A549 (cell line): ENCODE measurements at regions not wholly inside any gene's neighbourhood (a gene's known extent, or its start where the extent isn't known, plus 50 kb on each side); places are given as distances from the start of the nearest gene placed in this dataset.

Experiments
- ATAC-seq, 2 experiments: fragments of 200-7000 bp in 1 of 2; fragments of >200 bp in 1 of 2; cut with Nextera tagmentation in 1 of 2; cut with Tn5 transposase in 1 of 2; 3 replicates each; pipeline versions ENCODE4 v1.8.0 to v1.9.1; 2018 to 2020; ENCODE audit warnings: mild to moderate bottlenecking in 1 of 2, moderate library complexity in 1 of 2
- CTCF ChIA-PET: fragments of 300-600 bp; sonication (Branson Sonifier 250); formaldehyde crosslinking; extraction: SDS; loops from one replicate; lab custom pipeline; 2021; ENCODE audit warnings: antibody characterized with exemption, inconsistent platforms; lab: Yijun Ruan, JAX
- POLR2A ChIA-PET: fragments of 350-600 bp; formaldehyde crosslinking; extraction: SDS; loops from one replicate; lab custom pipeline; 2021; ENCODE audit warnings: antibody characterized with exemption, inconsistent platforms; lab: Yijun Ruan, JAX
- DNase-seq, 2 experiments: peaks; one replicate each; pipeline versions ENCODE4 v3.0.0 to v3.0.0-alpha.2; 2011 to 2016; ENCODE audit warnings: low read depth in 1 of 2, low spot score in 1 of 2
- FAIRE-seq: peaks from 2 replicates; lab custom pipeline; 2011; peaks lifted over from hg19 to GRCh38; lab: Jason Lieb, UNC
- H3K27ac ChIP-seq, 2 experiments: fragments of >200 bp; sonication (Bioruptor Twin); formaldehyde crosslinking; 3 replicates each; pipeline ENCODE4 v1.5.1; 2016 to 2017
- H3K4me1 ChIP-seq: fragments of >200 bp; sonication (Bioruptor Twin); formaldehyde crosslinking; 3 replicates; pipeline ENCODE4 v1.6.1; 2016
- H3K4me2 ChIP-seq: fragments of >200 bp; sonication (Bioruptor Twin); formaldehyde crosslinking; 3 replicates; pipeline ENCODE4 v1.6.1; 2016
- H3K4me3 ChIP-seq: fragments of >200 bp; sonication (Bioruptor Twin); formaldehyde crosslinking; 3 replicates; pipeline ENCODE4 v1.5.1; 2016
- H3K9me3 ChIP-seq: fragments of >200 bp; sonication (Bioruptor Twin); formaldehyde crosslinking; 3 replicates; pipeline ENCODE4 v1.6.1; 2016
- CBX8 ChIP-seq: fragments of 200-600 bp; sonication (generic); IDR thresholded peaks from 2 replicates; pipeline ENCODE4 v1.6.1; 2016
- CEBPB ChIP-seq, 2 experiments: fragments of >200 bp in 1 of 2; sonication (Bioruptor Twin) in 1 of 2; formaldehyde crosslinking in 1 of 2; IDR thresholded peaks; 2 replicates each; pipeline ENCODE4 v1.6.1; 2012 to 2016
- CHD4 ChIP-seq: fragments of 200-600 bp; sonication (generic); IDR thresholded peaks from 2 replicates; pipeline ENCODE4 v1.6.1; 2016; ENCODE audit warnings: antibody characterized with exemption, mild to moderate bottlenecking, borderline replicate concordance
- EHMT2 ChIP-seq: fragments of 200-600 bp; sonication (generic); IDR thresholded peaks from 2 replicates; pipeline ENCODE4 v1.6.1; 2016; ENCODE audit warnings: antibody characterized with exemption, low read depth, mild to moderate bottlenecking, moderate library complexity
- EP300 ChIP-seq, 2 experiments: fragments of >200 bp; sonication (Bioruptor Twin); formaldehyde crosslinking; IDR thresholded peaks; 2 replicates in 1 of 2; 3 replicates in 1 of 2; pipeline ENCODE4 v1.6.1; 2016 to 2017
- GATA3 ChIP-seq: IDR thresholded peaks from 2 replicates; pipeline ENCODE4 v1.6.1; 2012; ENCODE audit warnings: borderline replicate concordance
- HDAC2 ChIP-seq: fragments of 200-600 bp; sonication (generic); IDR thresholded peaks from 2 replicates; pipeline ENCODE4 v1.6.1; 2016
- HEYL ChIP-seq: fragments of 250-450 bp; sonication (Bioruptor Pico); IDR thresholded peaks from 2 replicates; pipeline ENCODE4 v1.8.0; 2021; ENCODE audit warnings: mild to moderate bottlenecking, moderate library complexity
- HOXB5 ChIP-seq: fragments of 250-450 bp; sonication (Bioruptor Pico); IDR thresholded peaks from 2 replicates; pipeline ENCODE4 v1.5.0; 2020; ENCODE audit warnings: mild to moderate bottlenecking, moderate library complexity
- KDM5A ChIP-seq: fragments of 200-600 bp; sonication (generic); IDR thresholded peaks from 2 replicates; pipeline ENCODE4 v1.6.1; 2016; ENCODE audit warnings: antibody characterized with exemption, mild to moderate bottlenecking
- NFE2L2 ChIP-seq: fragments of 150-350 bp; conservative IDR thresholded peaks from 2 replicates; pipeline ENCODE4 v1.6.1; 2014; ENCODE audit warnings: low read length
- NPAS2 ChIP-seq: fragments of 250-450 bp; sonication (Bioruptor Pico); IDR thresholded peaks from 2 replicates; pipeline ENCODE4 v1.8.0; 2022; ENCODE audit warnings: mild to moderate bottlenecking, moderate library complexity, borderline replicate concordance
- NR3C1 ChIP-seq: fragments of >200 bp; sonication (Bioruptor Twin); formaldehyde crosslinking; IDR thresholded peaks from 3 replicates; pipeline ENCODE4 v1.6.1; 2017
- POLR2A ChIP-seq: IDR thresholded peaks from 2 replicates; pipeline ENCODE4 v1.6.1; 2012; ENCODE audit warnings: mild to moderate bottlenecking, low read length
- RNF2 ChIP-seq: fragments of 200-600 bp; sonication (generic); IDR thresholded peaks from 2 replicates; pipeline ENCODE4 v1.6.1; 2016; ENCODE audit warnings: low read depth, mild to moderate bottlenecking, antibody characterized with exemption, moderate library complexity, borderline replicate concordance
- SMC3 ChIP-seq: fragments of >200 bp; sonication (Bioruptor Twin); formaldehyde crosslinking; IDR thresholded peaks from 3 replicates; pipeline ENCODE4 v1.6.1; 2018; ENCODE audit warnings: inconsistent platforms
- SREBF2 ChIP-seq: fragments of 450-650 bp; IDR thresholded peaks from 2 replicates; pipeline ENCODE4 v1.6.1; 2014; ENCODE audit warnings: mild to moderate bottlenecking, moderate library complexity
- TFCP2L1 ChIP-seq: fragments of 250-450 bp; sonication (Bioruptor Pico); IDR thresholded peaks from 2 replicates; pipeline ENCODE4 v1.5.0; 2021; ENCODE audit warnings: mild to moderate bottlenecking
- TP53 ChIP-seq: fragments of 250-450 bp; sonication (Bioruptor Pico); IDR thresholded peaks from 2 replicates; pipeline ENCODE4 v1.5.0; 2021; ENCODE audit warnings: mild to moderate bottlenecking, moderate library complexity
- WGBS: methylation state at CpG from one replicate; pipeline ENCODE4 v1.1.6; 2017; ENCODE audit errors: missing lambda C conversion rate; 5-methylcytosine and 5-hydroxymethylcytosine counted together
- TF ChIP-seq, protein P1 (sequence below): fragments of 150-350 bp; IDR thresholded peaks from 2 replicates; pipeline ENCODE4 v1.6.1; 2014; ENCODE audit warnings: low read depth, mild to moderate bottlenecking, low read length
- TF ChIP-seq, protein P2 (sequence below): IDR thresholded peaks from 2 replicates; pipeline ENCODE4 v1.6.1; 2012

DNA sequence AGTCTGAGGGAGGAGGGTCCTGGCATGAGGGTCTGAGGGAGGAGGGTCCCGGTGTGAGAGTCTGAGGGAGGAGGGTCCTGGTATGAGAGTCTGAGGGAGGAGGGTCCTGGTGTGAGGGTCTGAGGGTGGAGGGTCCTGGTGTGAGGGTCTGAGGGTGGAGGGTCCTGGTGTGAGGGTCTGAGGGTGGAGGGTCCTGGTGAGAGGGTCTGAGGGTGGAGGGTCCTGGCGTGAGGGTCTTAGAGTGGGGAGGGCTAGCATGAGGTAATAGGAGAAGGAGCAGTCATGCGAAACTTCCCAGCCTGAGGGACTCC lies 194.8 kb downstream of the TEX29 start:
- no peak overlapping the region for H3K4me2 ChIP-seq
- WGBS, result 24% methylated on average over 3 of the region's 3 CpGs
- CTCF ChIA-PET, result no interaction called here
- no peaks in the 10 kb centered on the region for H3K9me3 ChIP-seq
- no peak for DNase-seq
- no peak for FAIRE-seq
- no peaks in the 10 kb centered on the region for H3K4me1 ChIP-seq
- ATAC-seq, result no peak
- no peak overlapping the region for H3K27ac ChIP-seq
- POLR2A ChIA-PET, result no interaction called here
- no peak overlapping the region for H3K4me3 ChIP-seq
- no peak for TF ChIP-seq CBX8
- TF ChIP-seq, protein P1, sequence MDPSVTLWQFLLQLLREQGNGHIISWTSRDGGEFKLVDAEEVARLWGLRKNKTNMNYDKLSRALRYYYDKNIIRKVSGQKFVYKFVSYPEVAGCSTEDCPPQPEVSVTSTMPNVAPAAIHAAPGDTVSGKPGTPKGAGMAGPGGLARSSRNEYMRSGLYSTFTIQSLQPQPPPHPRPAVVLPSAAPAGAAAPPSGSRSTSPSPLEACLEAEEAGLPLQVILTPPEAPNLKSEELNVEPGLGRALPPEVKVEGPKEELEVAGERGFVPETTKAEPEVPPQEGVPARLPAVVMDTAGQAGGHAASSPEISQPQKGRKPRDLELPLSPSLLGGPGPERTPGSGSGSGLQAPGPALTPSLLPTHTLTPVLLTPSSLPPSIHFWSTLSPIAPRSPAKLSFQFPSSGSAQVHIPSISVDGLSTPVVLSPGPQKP, result no peak
- TF ChIP-seq, all 56 proteins: peak for 0

DNA sequence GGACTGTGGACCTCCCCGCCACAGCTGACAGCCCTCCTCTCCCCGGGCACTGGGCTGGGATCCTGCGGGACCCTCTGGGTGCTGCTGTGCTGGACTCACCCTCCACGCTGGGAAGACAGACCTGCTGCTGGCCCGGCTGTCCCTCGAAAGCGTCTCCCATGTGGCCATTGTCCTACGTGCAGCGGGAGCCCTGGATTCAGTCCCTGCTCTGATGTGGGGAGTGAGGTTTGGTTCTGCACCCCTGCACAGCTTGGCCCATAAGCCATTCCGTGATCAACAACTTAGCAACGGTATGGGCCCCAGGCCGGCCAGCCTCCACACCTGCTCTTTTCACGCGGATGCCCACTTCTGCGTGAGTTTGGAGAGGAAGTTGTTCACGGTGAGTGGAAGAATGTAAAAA lies 195.2 kb downstream of the TEX29 start:
- POLR2A ChIA-PET, result no interaction called here
- FAIRE-seq (no peak), ATAC-seq (peak in 1 of 2 experiments; percentile 33; a peak in 2 of 6 replicates), DNase-seq (no peak)
- TF ChIP-seq, protein P1, result no peak
- TF ChIP-seq CHD4 (no peak), TP53 (no peak), SREBF2 (no peak)
- CTCF ChIA-PET, result no interaction called here
- H3K27ac ChIP-seq, result no peak overlapping the region
- no peaks in the 10 kb centered on the region for H3K9me3 ChIP-seq
- 36% methylated on average over 9 of the region's 16 CpGs for WGBS
- H3K4me2 ChIP-seq, result no peak overlapping the region
- no peaks in the 10 kb centered on the region for H3K4me1 ChIP-seq
- H3K4me3 ChIP-seq, result no peak overlapping the region

DNA sequence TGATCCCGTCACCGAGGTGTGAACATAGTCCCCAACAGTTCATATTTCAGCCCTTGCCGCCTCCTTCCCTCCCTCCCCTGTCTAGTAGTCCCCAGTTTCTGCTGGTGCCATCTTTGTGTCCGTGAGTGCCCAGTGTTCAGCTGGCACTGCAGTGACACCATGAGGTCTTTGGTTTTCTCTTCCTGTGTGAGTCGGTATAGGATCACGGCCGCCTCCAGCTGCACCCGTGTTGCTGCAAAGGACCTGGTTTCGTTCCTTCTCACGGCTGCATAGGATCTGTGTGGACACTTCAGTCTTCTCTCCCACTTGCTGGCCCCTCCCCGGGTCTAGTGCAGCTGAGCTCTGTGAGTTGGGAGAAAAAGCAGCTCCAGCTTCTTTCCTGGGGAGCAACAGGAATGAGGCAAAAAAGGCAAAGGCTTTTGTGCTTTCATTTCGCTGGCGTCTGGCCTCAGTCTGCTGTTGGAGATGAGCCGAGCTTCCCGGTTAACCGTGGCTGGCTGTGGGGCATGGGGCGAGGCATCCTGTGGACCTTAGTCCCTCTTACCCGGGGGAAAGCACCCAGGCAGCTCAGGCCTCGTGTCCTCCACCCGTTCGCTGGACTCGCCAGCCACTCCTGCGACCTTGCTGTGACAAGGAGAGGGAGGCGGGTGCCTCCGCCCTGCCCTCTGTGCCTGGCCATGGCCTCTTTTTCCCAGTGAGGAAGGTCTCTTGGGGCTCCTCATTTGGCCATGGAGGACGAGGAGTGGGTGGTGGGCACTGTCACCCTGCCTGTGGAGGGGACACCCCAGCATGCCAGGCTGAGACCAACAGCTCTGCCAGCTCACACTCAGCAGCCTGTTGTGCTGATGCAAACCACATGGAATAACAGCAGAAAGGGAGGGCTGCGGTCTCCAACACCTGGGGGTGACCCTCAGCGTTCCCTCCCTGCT lies 196.5 kb downstream of the TEX29 start:
- FAIRE-seq, result no peak
- Histone ChIP-seq H3K4me2 (peak overlapping the region; percentile 41), H3K9me3 (no peaks in the 10 kb centered on the region), H3K4me1 (no peaks in the 10 kb centered on the region), H3K4me3 (no peak overlapping the region), H3K27ac (no peak overlapping the region)
- TF ChIP-seq HDAC2 (no peak), CEBPB (IDR thresholded peaks at IDR 0.05) (no peak), POLR2A (no peak)
- WGBS, result 50% methylated on average over 12 of the region's 28 CpGs
- DNase-seq, result no peak
- ATAC-seq, result peak; percentile 30 to 49; a peak in 3 of 6 replicates
- ChIA-PET POLR2A (no interaction called here), CTCF (no interaction called here)

DNA sequence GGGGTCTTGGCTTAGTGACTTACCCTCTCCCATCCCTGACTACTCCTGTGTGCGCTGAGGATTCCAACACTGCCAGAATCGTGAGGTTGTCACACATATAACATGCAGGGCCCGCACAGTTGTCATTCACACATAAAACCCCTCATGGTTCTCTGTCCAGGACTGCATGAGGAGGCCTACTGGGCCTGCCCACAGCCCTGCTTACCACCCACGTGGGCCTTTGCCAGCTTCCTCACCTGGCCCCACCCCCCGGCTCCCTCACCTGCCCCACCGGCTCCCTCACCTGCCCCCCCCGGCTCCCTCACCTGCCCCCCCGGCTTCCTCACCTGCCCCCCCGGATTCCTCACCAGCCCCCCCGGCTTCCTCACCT lies 197.2 kb downstream of the TEX29 start:
- Histone ChIP-seq H3K9me3 (no peaks in the 10 kb centered on the region), H3K4me2 (no peak overlapping the region; the same call in 2 of the 3 replicates), H3K27ac (no peak overlapping the region), H3K4me1 (no peaks in the 10 kb centered on the region), H3K4me3 (no peak overlapping the region)
- DNase-seq, result no peak
- FAIRE-seq, result no peak
- peak in 1 of 2 experiments; percentile 33; a peak in 3 of 6 replicates for ATAC-seq
- TF ChIP-seq KDM5A (no peak), EP300 (IDR thresholded peaks at IDR 0.05) (no peak), NPAS2 (CRISPR knock-in tag) (no peak), HEYL (CRISPR knock-in tag) (no peak), TP53 (no peak), EHMT2 (no peak), RNF2 (no peak), NFE2L2 (no peak), GATA3 (no peak), NR3C1 (no peak), HDAC2 (no peak), SMC3 (no peak), TFCP2L1 (CRISPR knock-in tag) (no peak), HOXB5 (CRISPR knock-in tag) (no peak)
- TF ChIP-seq, protein P2, sequence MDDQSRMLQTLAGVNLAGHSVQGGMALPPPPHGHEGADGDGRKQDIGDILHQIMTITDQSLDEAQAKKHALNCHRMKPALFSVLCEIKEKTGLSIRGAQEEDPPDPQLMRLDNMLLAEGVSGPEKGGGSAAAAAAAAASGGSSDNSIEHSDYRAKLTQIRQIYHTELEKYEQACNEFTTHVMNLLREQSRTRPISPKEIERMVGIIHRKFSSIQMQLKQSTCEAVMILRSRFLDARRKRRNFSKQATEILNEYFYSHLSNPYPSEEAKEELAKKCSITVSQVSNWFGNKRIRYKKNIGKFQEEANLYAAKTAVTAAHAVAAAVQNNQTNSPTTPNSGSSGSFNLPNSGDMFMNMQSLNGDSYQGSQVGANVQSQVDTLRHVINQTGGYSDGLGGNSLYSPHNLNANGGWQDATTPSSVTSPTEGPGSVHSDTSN, result no peak
- ChIA-PET POLR2A (no interaction called here), CTCF (no interaction called here)
- WGBS, result 31% methylated on average over 3 of the region's 10 CpGs
